Smooth muscle cell (in vitro differentiated cells): ENCODE measurements at regions not wholly inside any gene's neighbourhood (a gene's known extent, or its start where the extent isn't known, plus 50 kb on each side); places are given as distances from the start of the nearest gene placed in this dataset.
A peak's percentile ranks its signal among the peaks of the same experiment; 100 is the strongest.

Experiments used
- DNase-seq: peaks from one replicate; lab custom pipeline; 2025; ENCODE audit not compliant: unreplicated experiment; lab: John Stamatoyannopoulos, UW
- H2AFZ ChIP-seq: fragments of 200-600 bp; sonication (generic); 2 replicates; pipeline ENCODE4 v1.6.0; 2016; ENCODE audit warnings: antibody characterized with exemption, low read depth, mild to moderate bottlenecking
- H3F3A ChIP-seq: fragments of 200-600 bp; sonication (generic); 2 replicates; pipeline ENCODE4 v1.6.0; 2017; ENCODE audit warnings: antibody characterized with exemption, low read depth
- H3K27ac ChIP-seq: fragments of 200-600 bp; sonication (generic); 2 replicates; pipeline ENCODE4 v1.5.1; 2016; ENCODE audit warnings: low read depth, mild to moderate bottlenecking
- H3K27me3 ChIP-seq: fragments of 200-600 bp; sonication (generic); 2 replicates; pipeline ENCODE4 v1.6.1; 2016; ENCODE audit warnings: low read depth, mild to moderate bottlenecking
- H3K36me3 ChIP-seq: fragments of 200-600 bp; sonication (generic); 2 replicates; pipeline ENCODE4 v1.5.1; 2016; ENCODE audit warnings: low read depth
- H3K4me1 ChIP-seq: fragments of 200-600 bp; sonication (generic); 2 replicates; pipeline ENCODE4 v1.5.1; 2016; ENCODE audit warnings: low read depth
- H3K4me2 ChIP-seq: fragments of 200-600 bp; sonication (generic); 2 replicates; pipeline ENCODE4 v1.6.0; 2016; ENCODE audit warnings: mild to moderate bottlenecking
- H3K4me3 ChIP-seq: fragments of 200-600 bp; sonication (generic); 2 replicates; pipeline ENCODE4 v1.5.1; 2016; ENCODE audit warnings: mild to moderate bottlenecking
- H3K79me2 ChIP-seq: fragments of 200-600 bp; sonication (generic); 2 replicates; pipeline ENCODE4 v1.6.0; 2016; ENCODE audit warnings: low read depth, mild to moderate bottlenecking
- H3K9ac ChIP-seq: fragments of 200-600 bp; sonication (generic); 2 replicates; pipeline ENCODE4 v1.6.0; 2016; ENCODE audit warnings: low read depth
- H3K9me3 ChIP-seq: fragments of 200-600 bp; sonication (generic); replicated peaks from 2 replicates; pipeline ENCODE4 v1.5.1; 2016; ENCODE audit warnings: low read depth
- H4K20me1 ChIP-seq: fragments of 200-600 bp; sonication (generic); 2 replicates; pipeline ENCODE4 v1.6.0; 2016; ENCODE audit warnings: low read depth
- WGBS: methylation state at CpG from one replicate; pipeline ENCODE4 v1.1.7; 2016; ENCODE audit warnings: low lambda C conversion rate; 5-methylcytosine and 5-hydroxymethylcytosine counted together
- TF ChIP-seq, protein P1 (sequence below): fragments of 200-600 bp; sonication (generic); IDR thresholded peaks from 2 replicates; pipeline ENCODE4 v1.5.1; 2017; ENCODE audit warnings: borderline replicate concordance, mild to moderate bottlenecking, antibody characterized with exemption; ENCODE audit not compliant: insufficient read depth, poor library complexity, severe bottlenecking

GRCh38 chr4:134337574-134337973 is 136.0 kb upstream of the PABPC4L start:
- H2AFZ ChIP-seq = peak overlapping the region; percentile 12
- H3K27ac ChIP-seq = no peak overlapping the region

GRCh38 chr4:134328741-134329140 is 127.2 kb upstream of the PABPC4L start:
- Histone ChIP-seq H3K27me3 (no peaks in the 10 kb centered on the region), H3F3A (no peaks in the 10 kb centered on the region), H3K4me2 (no peak overlapping the region), H4K20me1 (no peaks in the 10 kb centered on the region), H3K36me3 (no peaks in the 10 kb centered on the region), H3K4me3 (no peak overlapping the region), H3K79me2 (no peaks in the 10 kb centered on the region), H3K9me3 (no peaks in the 10 kb centered on the region), H2AFZ (no peak overlapping the region), H3K4me1 (no peaks in the 10 kb centered on the region), H3K9ac (no peak overlapping the region), H3K27ac (no peak overlapping the region)
- TF ChIP-seq, protein P1, sequence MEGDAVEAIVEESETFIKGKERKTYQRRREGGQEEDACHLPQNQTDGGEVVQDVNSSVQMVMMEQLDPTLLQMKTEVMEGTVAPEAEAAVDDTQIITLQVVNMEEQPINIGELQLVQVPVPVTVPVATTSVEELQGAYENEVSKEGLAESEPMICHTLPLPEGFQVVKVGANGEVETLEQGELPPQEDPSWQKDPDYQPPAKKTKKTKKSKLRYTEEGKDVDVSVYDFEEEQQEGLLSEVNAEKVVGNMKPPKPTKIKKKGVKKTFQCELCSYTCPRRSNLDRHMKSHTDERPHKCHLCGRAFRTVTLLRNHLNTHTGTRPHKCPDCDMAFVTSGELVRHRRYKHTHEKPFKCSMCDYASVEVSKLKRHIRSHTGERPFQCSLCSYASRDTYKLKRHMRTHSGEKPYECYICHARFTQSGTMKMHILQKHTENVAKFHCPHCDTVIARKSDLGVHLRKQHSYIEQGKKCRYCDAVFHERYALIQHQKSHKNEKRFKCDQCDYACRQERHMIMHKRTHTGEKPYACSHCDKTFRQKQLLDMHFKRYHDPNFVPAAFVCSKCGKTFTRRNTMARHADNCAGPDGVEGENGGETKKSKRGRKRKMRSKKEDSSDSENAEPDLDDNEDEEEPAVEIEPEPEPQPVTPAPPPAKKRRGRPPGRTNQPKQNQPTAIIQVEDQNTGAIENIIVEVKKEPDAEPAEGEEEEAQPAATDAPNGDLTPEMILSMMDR = no peak
- DNase-seq = no peak
- 92% methylated on average over 9 of the region's 9 CpGs for WGBS

More at GRCh38 chr4:134337574-134337973, 136.0 kb upstream of the PABPC4L start:
- H3K36me3 ChIP-seq = no peaks in the 10 kb centered on the region
- H3K4me1 ChIP-seq = no peaks in the 10 kb centered on the region
- peak overlapping the region; percentile 4 for H3K4me2 ChIP-seq
- 87% methylated on average over 1 of the region's 1 CpG for WGBS
- no peak overlapping the region for H3K9ac ChIP-seq
- no peak for DNase-seq
- H4K20me1 ChIP-seq = no peaks in the 10 kb centered on the region
- H3F3A ChIP-seq = no peaks in the 10 kb centered on the region
- no peaks in the 10 kb centered on the region for H3K9me3 ChIP-seq
- H3K4me3 ChIP-seq = no peak overlapping the region
- no peaks in the 10 kb centered on the region for H3K27me3 ChIP-seq
- TF ChIP-seq, protein P1 = no peak
- H3K79me2 ChIP-seq = no peaks in the 10 kb centered on the region

- TF ChIP-seq, protein P1 = no peak
- Histone ChIP-seq H3K4me2 (no peak overlapping the region), H3K9ac (no peak overlapping the region), H3K27ac (no peak overlapping the region), H4K20me1 (no peaks in the 10 kb centered on the region), H3K79me2 (no peaks in the 10 kb centered on the region), H3K4me1 (no peaks in the 10 kb centered on the region), H3K27me3 (no peaks in the 10 kb centered on the region), H3F3A (no peaks in the 10 kb centered on the region), H3K4me3 (no peak overlapping the region), H3K36me3 (no peaks in the 10 kb centered on the region), H3K9me3 (no peaks in the 10 kb centered on the region), H2AFZ (no peak overlapping the region)
- WGBS = 96% methylated on average over 41 of the region's 41 CpGs
- DNase-seq = no peak
Measured at GRCh38 chr4:134327274-134328122, 125.9 kb upstream of the PABPC4L start.

DNA sequence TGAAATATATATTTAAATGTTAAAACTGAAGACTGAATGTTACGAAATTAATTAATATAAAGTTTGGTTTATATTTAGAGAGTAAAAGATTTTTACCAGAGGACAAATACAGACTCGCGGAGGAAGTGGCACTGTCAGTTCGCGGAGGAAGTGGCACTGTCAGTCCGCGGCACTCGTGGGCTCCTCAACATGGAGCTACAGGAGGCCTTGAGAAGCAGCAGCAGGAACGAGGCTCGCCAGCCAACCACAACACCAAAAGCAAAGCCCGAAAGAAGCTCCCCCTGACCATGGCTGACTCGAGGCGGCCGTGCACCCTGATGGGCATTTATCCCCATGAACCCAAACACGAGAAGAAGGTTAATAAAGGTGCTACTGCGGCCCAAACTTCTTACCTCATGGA is 125.3 kb upstream of the PABPC4L start:
- Histone ChIP-seq H4K20me1 (no peaks in the 10 kb centered on the region), H3K79me2 (no peaks in the 10 kb centered on the region), H3K36me3 (no peaks in the 10 kb centered on the region), H3K4me2 (no peak overlapping the region), H3K27me3 (no peaks in the 10 kb centered on the region), H3K9ac (no peak overlapping the region), H2AFZ (no peak overlapping the region), H3K9me3 (no peaks in the 10 kb centered on the region), H3K27ac (no peak overlapping the region), H3K4me3 (no peak overlapping the region), H3F3A (no peaks in the 10 kb centered on the region), H3K4me1 (no peaks in the 10 kb centered on the region)
- TF ChIP-seq, protein P1 = no peak
- no peak for DNase-seq
- 97% methylated on average over 16 of the region's 16 CpGs for WGBS
